OCI-LY7 (cell line): ENCODE measurements at regions not wholly inside any gene's neighbourhood (a gene's known extent, or its start where the extent isn't known, plus 50 kb on each side); places are given as distances from the start of the nearest gene placed in this dataset.

Experiments used
- EZH2phosphoT487 ChIP-seq: fragments of 200-600 bp; sonication (generic); IDR thresholded peaks from 2 replicates; pipeline ENCODE4 v1.6.1; 2018; ENCODE audit warnings: low read depth, borderline replicate concordance, mild to moderate bottlenecking, mixed run types, antibody characterized with exemption, low read length, moderate library complexity, mixed read lengths
- TF ChIP-seq, protein P1 (sequence below): fragments of 200-600 bp; sonication (generic); conservative IDR thresholded peaks from 2 replicates; pipeline ENCODE4 v1.5.1; 2014; ENCODE audit warnings: mild to moderate bottlenecking, antibody characterized with exemption, low read length, moderate library complexity, mixed read lengths

DNA sequence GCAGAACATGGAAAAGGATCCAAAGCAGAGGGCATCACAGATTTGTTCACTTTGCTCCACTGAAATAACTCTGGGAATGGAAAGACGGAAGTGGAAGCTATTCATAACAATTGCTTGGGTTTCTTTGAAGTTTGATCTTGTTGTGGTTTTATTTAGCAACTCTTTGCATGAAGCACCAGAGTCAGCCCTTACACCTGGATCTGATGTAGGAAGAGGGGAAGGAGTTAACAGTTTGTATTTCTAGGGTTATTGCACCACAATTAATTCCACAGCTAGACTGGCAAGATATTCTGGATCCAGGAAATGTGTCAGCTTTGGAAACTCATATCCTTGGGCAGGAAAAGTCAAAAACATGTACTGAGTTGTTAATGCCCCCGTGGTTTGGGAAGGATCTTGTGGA is 1143.4 kb downstream of the CNTNAP5 start:
- TF ChIP-seq, protein P1, sequence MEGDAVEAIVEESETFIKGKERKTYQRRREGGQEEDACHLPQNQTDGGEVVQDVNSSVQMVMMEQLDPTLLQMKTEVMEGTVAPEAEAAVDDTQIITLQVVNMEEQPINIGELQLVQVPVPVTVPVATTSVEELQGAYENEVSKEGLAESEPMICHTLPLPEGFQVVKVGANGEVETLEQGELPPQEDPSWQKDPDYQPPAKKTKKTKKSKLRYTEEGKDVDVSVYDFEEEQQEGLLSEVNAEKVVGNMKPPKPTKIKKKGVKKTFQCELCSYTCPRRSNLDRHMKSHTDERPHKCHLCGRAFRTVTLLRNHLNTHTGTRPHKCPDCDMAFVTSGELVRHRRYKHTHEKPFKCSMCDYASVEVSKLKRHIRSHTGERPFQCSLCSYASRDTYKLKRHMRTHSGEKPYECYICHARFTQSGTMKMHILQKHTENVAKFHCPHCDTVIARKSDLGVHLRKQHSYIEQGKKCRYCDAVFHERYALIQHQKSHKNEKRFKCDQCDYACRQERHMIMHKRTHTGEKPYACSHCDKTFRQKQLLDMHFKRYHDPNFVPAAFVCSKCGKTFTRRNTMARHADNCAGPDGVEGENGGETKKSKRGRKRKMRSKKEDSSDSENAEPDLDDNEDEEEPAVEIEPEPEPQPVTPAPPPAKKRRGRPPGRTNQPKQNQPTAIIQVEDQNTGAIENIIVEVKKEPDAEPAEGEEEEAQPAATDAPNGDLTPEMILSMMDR: no peak
- no peak for TF ChIP-seq EZH2phosphoT487
